OCI-LY7 (cell line): ENCODE measurements at regions not wholly inside any gene's neighbourhood (a gene's known extent, or its start where the extent isn't known, plus 50 kb on each side); places are given as distances from the start of the nearest gene placed in this dataset.

Source experiments
- EZH2phosphoT487 ChIP-seq: fragments of 200-600 bp; sonication (generic); IDR thresholded peaks from 2 replicates; pipeline ENCODE4 v1.6.1; 2018; ENCODE audit warnings: low read depth, borderline replicate concordance, mild to moderate bottlenecking, mixed run types, antibody characterized with exemption, low read length, moderate library complexity, mixed read lengths
- TF ChIP-seq, protein P1 (sequence below): fragments of 200-600 bp; sonication (generic); conservative IDR thresholded peaks from 2 replicates; pipeline ENCODE4 v1.5.1; 2014; ENCODE audit warnings: mild to moderate bottlenecking, antibody characterized with exemption, low read length, moderate library complexity, mixed read lengths

DNA sequence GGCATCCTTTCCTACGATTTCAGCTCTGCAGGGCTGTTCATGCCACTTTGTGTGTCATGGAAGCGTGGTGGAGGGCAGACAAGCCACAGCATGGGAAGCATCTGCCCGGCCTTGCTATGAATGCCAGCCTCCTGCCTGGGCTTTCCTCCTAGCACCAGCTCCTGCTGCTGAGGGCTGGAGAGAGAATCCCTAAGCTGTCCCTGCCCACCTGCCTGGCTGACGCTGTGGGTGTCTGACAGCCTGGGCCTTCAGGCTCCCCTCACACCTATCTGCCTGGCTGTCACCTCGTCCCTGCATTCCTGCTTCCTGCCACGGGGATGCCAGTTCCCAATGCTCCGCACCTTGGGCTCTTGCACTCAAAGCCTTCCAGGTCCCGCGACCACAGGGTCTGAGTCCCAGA lies 606.5 kb upstream of the MGMT start:
- TF ChIP-seq, protein P1, sequence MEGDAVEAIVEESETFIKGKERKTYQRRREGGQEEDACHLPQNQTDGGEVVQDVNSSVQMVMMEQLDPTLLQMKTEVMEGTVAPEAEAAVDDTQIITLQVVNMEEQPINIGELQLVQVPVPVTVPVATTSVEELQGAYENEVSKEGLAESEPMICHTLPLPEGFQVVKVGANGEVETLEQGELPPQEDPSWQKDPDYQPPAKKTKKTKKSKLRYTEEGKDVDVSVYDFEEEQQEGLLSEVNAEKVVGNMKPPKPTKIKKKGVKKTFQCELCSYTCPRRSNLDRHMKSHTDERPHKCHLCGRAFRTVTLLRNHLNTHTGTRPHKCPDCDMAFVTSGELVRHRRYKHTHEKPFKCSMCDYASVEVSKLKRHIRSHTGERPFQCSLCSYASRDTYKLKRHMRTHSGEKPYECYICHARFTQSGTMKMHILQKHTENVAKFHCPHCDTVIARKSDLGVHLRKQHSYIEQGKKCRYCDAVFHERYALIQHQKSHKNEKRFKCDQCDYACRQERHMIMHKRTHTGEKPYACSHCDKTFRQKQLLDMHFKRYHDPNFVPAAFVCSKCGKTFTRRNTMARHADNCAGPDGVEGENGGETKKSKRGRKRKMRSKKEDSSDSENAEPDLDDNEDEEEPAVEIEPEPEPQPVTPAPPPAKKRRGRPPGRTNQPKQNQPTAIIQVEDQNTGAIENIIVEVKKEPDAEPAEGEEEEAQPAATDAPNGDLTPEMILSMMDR = no peak
- TF ChIP-seq EZH2phosphoT487 = no peak
